NCI-H1694 (cell line): ENCODE measurements at regions not wholly inside any gene's neighbourhood (a gene's known extent, or its start where the extent isn't known, plus 50 kb on each side); places are given as distances from the start of the nearest gene placed in this dataset.

Experiments
- DNase-seq: peaks from one replicate; lab custom pipeline; 2025; lab: John Stamatoyannopoulos, UW

- no peak for DNase-seq
These were observed 50.9 kb downstream of the TNP1 start for GRCh38 chr2:216808805-216809425.

- no peak for DNase-seq
These were observed 52.0 kb downstream of the TNP1 start for GRCh38 chr2:216807857-216808272.

- no peak for DNase-seq
These were observed 55.2 kb downstream of the TNP1 start for GRCh38 chr2:216804357-216805350.

GRCh38 chr2:216803791-216804190 is 56.1 kb downstream of the TNP1 start:
- DNase-seq = no peak

- no peak for DNase-seq
These were observed 57.2 kb downstream of the TNP1 start for GRCh38 chr2:216802516-216803215.

GRCh38 chr2:216800836-216801235 is 59.0 kb downstream of the TNP1 start:
- no peak for DNase-seq

- DNase-seq = no peak
These were observed 59.9 kb downstream of the TNP1 start for GRCh38 chr2:216799873-216800431.

GRCh38 chr2:216796115-216796840 is 63.6 kb downstream of the TNP1 start:
- DNase-seq = no peak

- DNase-seq = no peak
These were observed 66.5 kb downstream of the TNP1 start for GRCh38 chr2:216793386-216793785.

- no peak for DNase-seq
These were observed 67.4 kb downstream of the TNP1 start for GRCh38 chr2:216792222-216793021.

GRCh38 chr2:216791303-216791702 is 68.6 kb downstream of the TNP1 start:
- DNase-seq = no peak

- DNase-seq = peak; percentile 83
These were observed 70.8 kb downstream of the TNP1 start for GRCh38 chr2:216789081-216789480.

- DNase-seq = no peak
These were observed 71.9 kb downstream of the TNP1 start for GRCh38 chr2:216787851-216788540.

- no peak for DNase-seq
These were observed 73.2 kb downstream of the TNP1 start for GRCh38 chr2:216786676-216787075.

GRCh38 chr2:216784456-216784855 is 75.4 kb downstream of the TNP1 start:
- no peak for DNase-seq

- no peak for DNase-seq
These were observed 78.2 kb downstream of the TNP1 start for GRCh38 chr2:216781709-216782108.

GRCh38 chr2:216780843-216781242 is 79.0 kb downstream of the TNP1 start:
- DNase-seq = no peak

- peak; percentile 92 for DNase-seq
These were observed 82.1 kb downstream of the TNP1 start for GRCh38 chr2:216777637-216778273.

GRCh38 chr2:216776066-216776850 is 80.9 kb upstream of the IGFBP5 start:
- no peak for DNase-seq
